Fibroblast of upper back skin (primary cell): ENCODE measurements at regions not wholly inside any gene's neighbourhood (a gene's known extent, or its start where the extent isn't known, plus 50 kb on each side); places are given as distances from the start of the nearest gene placed in this dataset.
"Not testable (repeated sequence)": the region's sequence is repeated elsewhere in the genome, so short reads cannot be mapped to it uniquely, and the experiment has no call there.

Source experiments
- DNase-seq: peaks from one replicate; pipeline ENCODE4 v3.0.0-alpha.2; 2013

DNA sequence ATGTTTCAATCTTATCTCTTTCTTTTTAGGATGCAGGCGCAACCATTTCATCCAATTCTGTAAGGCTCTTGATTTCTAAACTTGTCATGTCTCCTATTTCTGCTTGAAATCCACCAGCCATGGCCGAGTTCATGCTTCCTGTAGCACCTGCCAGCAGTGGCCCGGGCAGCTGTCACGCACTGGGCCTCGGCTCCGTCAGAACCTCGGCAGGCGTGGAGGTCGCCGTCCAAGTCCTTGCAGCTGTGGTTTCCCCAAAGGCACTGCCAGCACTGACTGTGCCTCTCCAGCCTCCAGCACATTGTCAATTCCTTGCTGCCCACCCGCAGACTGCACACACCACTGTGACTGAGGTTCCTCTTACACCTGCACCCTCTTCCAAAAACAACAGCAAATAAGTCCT is 188.7 kb upstream of the SALL3 start:
- no peak for DNase-seq

DNA sequence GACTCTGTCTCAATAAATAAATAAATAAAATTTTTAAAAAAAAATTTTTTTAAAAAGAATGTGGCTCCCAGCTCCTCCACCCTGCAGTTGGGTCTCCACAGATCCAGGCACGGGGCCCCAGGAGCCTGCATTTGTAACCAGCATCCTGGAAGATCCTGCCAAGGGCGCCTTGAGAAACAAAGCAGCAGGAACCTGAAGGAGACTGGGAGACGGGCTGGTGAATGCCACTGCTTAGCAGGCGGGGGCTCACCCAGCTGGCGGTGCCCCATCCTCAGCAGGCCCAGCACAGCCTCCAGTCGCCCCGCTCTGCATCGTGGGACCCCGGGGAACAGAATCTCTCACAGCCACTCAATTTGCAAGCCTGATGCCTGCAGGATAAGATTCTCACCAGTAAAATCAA is 187.5 kb upstream of the SALL3 start:
- DNase-seq, result no peak

GRCh38 chr18:78792736-78793135 is 186.9 kb upstream of the SALL3 start:
- no peak for DNase-seq

- DNase-seq, result no peak
Measured at GRCh38 chr18:78793313-78794070, 186.1 kb upstream of the SALL3 start.

- no peak for DNase-seq
Measured at GRCh38 chr18:78794071-78794430, 185.6 kb upstream of the SALL3 start.

GRCh38 chr18:78796693-78797455 is 182.7 kb upstream of the SALL3 start:
- no peak for DNase-seq

DNA sequence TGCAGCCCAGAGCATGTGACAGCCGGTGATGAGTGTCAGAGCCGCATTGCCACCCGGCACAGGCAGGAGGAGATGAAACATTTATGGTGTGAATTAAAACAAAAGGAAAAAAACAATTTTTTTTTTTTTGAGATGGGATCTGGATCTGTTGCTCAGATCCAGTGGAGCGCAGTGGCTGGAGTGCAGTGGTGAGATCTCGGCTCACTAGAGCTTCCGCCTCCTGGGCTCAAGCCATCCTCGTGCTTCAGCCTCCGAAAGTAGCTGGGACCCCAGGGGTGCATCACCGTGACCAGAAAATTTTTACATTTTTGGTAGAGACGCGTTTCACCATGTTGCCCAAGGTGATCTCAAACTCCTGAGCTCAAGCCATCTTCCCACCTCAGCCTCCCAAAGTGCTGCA is 182.1 kb upstream of the SALL3 start:
- no peak for DNase-seq

GRCh38 chr18:78798402-78799175 is 181.0 kb upstream of the SALL3 start:
- no peak for DNase-seq

GRCh38 chr18:78799382-78800089 is 180.1 kb upstream of the SALL3 start:
- no peak for DNase-seq

GRCh38 chr18:78800102-78800851 is 179.3 kb upstream of the SALL3 start:
- not testable (repeated sequence) for DNase-seq

GRCh38 chr18:78801011-78801410 is 178.6 kb upstream of the SALL3 start:
- no peak for DNase-seq

GRCh38 chr18:78803104-78803503 is 176.5 kb upstream of the SALL3 start:
- DNase-seq, result no peak

DNA sequence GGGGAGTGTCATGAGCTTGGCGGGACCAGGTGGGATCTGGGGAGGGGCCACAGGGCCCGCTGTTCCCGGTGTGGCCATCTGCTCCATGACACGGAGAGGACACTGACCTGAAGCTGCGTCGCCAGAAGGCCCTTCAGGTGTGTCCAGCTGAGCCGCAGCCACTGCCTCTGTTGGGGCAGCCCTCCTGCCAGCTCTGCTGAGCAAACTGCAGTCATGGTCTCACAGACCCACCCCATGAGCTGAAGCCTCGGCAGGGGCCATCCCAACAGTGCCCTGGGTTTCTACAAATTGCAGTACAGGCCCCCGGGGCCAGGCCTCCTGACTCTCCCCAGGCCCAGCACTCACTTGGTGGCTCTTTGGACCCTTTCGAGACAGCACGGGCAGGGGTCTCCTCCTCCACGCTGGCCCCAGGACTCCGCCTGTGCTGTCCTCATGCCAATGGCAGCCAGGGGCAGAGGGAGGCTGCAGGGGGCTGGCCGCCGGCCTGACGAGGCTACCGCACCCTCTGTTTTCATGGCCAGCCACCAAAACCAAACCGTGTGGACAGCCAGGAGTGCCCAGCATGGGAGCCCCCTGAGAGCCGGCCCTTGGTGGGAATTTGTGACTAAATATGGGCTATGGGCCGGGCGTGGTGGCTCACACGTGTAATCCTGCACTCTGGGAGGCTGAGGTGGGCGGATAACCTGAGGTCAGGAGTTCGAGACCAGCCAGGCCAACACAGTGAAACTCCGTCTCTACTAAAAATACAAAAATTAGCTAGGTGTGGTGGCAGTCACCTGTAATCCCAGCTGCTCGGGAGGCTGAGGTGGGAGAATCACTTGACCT is 175.2 kb upstream of the SALL3 start:
- DNase-seq, result no peak

- no peak for DNase-seq
Measured at GRCh38 chr18:78805840-78806239, 173.8 kb upstream of the SALL3 start.

DNA sequence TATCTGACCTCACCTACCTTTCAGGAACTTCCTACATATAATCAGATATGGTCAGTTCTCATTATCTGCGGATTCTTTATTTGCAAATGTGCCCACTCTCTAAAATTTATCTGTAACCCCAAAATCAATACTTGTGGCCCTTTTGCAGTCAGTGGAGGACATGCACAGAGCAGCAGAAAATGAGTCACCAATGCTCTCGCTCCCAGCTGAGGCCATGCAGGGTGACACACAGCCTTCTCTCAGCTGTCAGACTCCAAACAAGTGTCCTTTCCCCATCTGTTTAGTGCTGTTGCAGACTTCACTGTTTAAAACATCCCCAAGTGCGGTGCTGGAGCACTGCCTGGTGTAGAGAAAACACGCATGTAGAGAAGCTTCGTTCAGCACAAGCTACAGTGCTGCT is 171.9 kb upstream of the SALL3 start:
- DNase-seq, result no peak

DNA sequence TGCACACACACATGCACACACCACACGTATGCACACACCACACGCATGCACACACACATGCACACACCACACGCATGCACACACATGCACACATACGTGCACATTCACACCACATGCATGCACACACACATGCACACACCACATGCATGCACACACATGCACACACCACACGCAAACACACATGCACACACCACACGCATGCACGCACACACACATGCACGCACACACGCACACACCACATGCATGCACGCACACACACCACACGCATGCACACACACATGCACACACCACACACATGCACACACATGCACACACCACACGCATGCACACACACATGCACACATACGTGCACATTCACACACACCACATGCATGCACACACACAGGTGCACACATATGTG is 169.8 kb upstream of the SALL3 start:
- DNase-seq, result no peak

DNA sequence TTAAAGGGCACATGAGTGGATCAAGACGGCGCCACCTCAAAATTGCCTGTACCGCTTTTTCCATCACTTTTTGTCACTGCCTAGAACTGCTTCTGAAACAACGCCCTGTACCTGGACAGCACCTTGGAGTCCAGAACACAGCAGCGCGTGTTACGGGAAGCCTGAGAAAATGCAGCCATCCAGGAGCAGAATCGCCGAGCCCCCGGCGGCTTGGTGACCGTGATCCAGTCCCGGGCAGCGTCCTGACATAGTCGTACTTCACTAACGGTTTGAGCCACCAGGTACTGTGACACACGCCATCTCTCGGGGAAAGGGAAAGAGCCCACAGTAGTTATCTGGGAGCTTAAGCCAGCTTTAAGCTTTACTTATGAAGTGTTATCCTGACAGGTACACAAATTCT is 168.9 kb upstream of the SALL3 start:
- no peak for DNase-seq

GRCh38 chr18:78812067-78812466 is 167.6 kb upstream of the SALL3 start:
- no peak for DNase-seq

- DNase-seq, result no peak
Measured at GRCh38 chr18:78813156-78813555, 166.5 kb upstream of the SALL3 start.

DNA sequence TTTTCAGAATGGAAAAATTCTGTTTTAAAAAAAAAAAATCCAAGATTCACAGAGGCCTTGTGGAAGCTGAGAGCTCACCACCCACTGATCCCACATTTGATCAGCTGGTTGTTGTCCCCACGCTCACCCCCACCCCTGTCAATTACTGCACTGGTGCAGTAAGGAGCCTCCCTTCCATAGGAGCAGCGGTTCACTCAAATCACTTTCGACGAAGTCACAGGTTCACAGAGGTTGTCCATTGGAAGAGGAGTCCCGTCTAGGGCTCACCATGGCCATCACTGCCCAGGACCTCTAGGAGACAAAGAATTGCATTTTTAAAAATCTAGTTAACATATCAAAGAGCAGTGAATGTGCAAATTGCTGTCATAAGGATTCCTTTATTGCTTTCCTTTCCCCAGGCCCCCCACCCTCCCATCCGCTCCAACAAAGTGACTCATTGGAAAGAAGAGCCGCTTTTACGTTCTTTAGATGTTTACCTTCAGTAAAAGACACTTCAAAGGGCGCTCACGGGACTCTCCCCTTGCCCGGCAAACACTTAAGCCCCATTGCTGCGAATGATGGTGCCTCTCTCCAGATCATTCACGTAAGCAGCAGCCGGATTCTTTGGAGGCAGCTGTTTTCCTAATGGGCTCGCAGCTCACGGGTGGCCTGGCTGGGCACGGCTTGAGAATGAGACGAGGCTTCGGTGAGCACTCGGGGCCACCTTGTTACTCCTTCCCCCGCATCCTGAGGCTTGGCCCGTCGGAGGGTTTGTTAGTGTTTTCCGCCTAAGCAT is 165.5 kb upstream of the SALL3 start:
- no peak for DNase-seq

DNA sequence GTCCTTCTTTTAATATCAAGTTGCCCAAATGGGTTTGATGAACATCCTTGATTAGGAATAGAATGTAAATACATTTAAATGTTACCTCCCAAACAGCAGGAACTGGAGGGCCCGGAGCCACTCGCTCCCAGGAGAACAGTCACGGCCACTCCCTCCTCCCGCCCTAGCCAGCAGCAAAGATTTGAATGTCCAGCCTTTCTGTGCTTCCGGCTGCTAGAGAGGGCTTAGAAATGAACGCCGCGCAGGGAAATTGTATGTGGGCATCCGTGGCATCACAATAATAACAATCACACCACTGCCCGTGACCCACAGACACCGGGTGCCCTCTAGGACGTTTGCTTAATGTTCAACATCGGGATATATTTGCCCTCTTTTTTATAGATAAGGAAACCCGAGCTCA is 164.9 kb upstream of the SALL3 start:
- DNase-seq, result no peak
